ENCODE measurements at regions not wholly inside any gene's neighbourhood (a gene's known extent, or its start where the extent isn't known, plus 50 kb on each side); places are given as distances from the start of the nearest gene placed in this dataset.

DNA sequence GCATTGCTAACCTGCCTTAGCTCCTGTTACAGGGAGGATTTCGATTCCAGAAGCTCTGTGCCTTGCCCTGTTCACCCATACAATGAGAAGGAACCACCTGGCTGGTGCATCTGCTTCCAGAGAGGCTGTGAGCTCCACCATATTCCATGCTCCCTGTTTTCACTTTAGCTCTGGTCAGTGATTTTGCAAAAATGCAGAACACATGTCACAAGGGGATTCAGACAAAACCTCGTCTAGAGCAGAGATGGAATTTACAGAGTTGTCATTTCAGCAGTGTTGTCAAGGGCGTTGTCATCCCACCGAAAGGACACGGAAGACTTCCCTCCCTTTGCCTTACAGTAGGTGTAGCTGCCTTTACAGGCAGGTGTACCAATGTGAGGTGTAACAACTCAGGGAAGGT lies 223.0 kb upstream of the ARID1B start:
- no peak for ATAC-seq
- TF ChIP-seq ZNF70 (CRISPR knock-in tag; IDR thresholded peaks at IDR 0.05) (no peak), PPARA (CRISPR knock-in tag; IDR thresholded peaks at IDR 0.05; ENCODE audit: borderline replicate concordance) (no peak), ISL1 (CRISPR knock-in tag; IDR thresholded peaks at IDR 0.05) (no peak), ARNTL (CRISPR knock-in tag; IDR thresholded peaks at IDR 0.05; ENCODE audit: borderline replicate concordance, low read depth) (no peak), ZNF8 (CRISPR knock-in tag; IDR thresholded peaks at IDR 0.05) (no peak), ZC3H10 (CRISPR knock-in tag; IDR thresholded peaks at IDR 0.05) (no peak), CREB5 (CRISPR knock-in tag; IDR thresholded peaks at IDR 0.05; ENCODE audit: low read depth) (no peak), SNAI2 (CRISPR knock-in tag; IDR thresholded peaks at IDR 0.05) (no peak), ESRRG (CRISPR knock-in tag; IDR thresholded peaks at IDR 0.05) (no peak), CSDC2 (CRISPR knock-in tag; IDR thresholded peaks at IDR 0.05) (no peak), ZFP3 (CRISPR knock-in tag; IDR thresholded peaks at IDR 0.05) (no peak), BACH2 (CRISPR knock-in tag; IDR thresholded peaks at IDR 0.05; ENCODE audit: borderline replicate concordance) (no peak), POU6F1 (CRISPR knock-in tag; IDR thresholded peaks at IDR 0.05; ENCODE audit: borderline replicate concordance, low read depth) (no peak), RARB (CRISPR knock-in tag; IDR thresholded peaks at IDR 0.05) (no peak), TCF4 (CRISPR knock-in tag; IDR thresholded peaks at IDR 0.05; ENCODE audit: borderline replicate concordance) (no peak), ZNF565 (CRISPR knock-in tag; conservative IDR thresholded peaks at IDR 0.05; ENCODE audit: low read depth) (no peak)
- TF ChIP-seq, protein P1, sequence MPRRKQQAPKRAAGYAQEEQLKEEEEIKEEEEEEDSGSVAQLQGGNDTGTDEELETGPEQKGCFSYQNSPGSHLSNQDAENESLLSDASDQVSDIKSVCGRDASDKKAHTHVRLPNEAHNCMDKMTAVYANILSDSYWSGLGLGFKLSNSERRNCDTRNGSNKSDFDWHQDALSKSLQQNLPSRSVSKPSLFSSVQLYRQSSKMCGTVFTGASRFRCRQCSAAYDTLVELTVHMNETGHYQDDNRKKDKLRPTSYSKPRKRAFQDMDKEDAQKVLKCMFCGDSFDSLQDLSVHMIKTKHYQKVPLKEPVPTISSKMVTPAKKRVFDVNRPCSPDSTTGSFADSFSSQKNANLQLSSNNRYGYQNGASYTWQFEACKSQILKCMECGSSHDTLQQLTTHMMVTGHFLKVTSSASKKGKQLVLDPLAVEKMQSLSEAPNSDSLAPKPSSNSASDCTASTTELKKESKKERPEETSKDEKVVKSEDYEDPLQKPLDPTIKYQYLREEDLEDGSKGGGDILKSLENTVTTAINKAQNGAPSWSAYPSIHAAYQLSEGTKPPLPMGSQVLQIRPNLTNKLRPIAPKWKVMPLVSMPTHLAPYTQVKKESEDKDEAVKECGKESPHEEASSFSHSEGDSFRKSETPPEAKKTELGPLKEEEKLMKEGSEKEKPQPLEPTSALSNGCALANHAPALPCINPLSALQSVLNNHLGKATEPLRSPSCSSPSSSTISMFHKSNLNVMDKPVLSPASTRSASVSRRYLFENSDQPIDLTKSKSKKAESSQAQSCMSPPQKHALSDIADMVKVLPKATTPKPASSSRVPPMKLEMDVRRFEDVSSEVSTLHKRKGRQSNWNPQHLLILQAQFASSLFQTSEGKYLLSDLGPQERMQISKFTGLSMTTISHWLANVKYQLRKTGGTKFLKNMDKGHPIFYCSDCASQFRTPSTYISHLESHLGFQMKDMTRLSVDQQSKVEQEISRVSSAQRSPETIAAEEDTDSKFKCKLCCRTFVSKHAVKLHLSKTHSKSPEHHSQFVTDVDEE (CRISPR knock-in tag; IDR thresholded peaks at IDR 0.05): no peak

GRCh38 chr6:156552849-156553248 lies 224.3 kb upstream of the ARID1B start:
- TF ChIP-seq POU6F1 (CRISPR knock-in tag; IDR thresholded peaks at IDR 0.05; ENCODE audit: borderline replicate concordance, low read depth) (no peak), PPARA (CRISPR knock-in tag; IDR thresholded peaks at IDR 0.05; ENCODE audit: borderline replicate concordance) (no peak), CREB5 (CRISPR knock-in tag; IDR thresholded peaks at IDR 0.05; ENCODE audit: low read depth) (no peak), ZNF565 (CRISPR knock-in tag; conservative IDR thresholded peaks at IDR 0.05; ENCODE audit: low read depth) (no peak), CSDC2 (CRISPR knock-in tag; IDR thresholded peaks at IDR 0.05) (no peak), SNAI2 (CRISPR knock-in tag; IDR thresholded peaks at IDR 0.05) (no peak), PATZ1 (CRISPR knock-in tag; IDR thresholded peaks at IDR 0.05; ENCODE audit: borderline replicate concordance) (no peak), ZFP30 (CRISPR knock-in tag; IDR thresholded peaks at IDR 0.05) (no peak), ESRRG (CRISPR knock-in tag; IDR thresholded peaks at IDR 0.05) (no peak), GLIS3 (CRISPR knock-in tag; IDR thresholded peaks at IDR 0.05) (no peak), BACH2 (CRISPR knock-in tag; IDR thresholded peaks at IDR 0.05; ENCODE audit: borderline replicate concordance) (no peak), ISL1 (CRISPR knock-in tag; IDR thresholded peaks at IDR 0.05) (no peak), ARNTL (CRISPR knock-in tag; IDR thresholded peaks at IDR 0.05; ENCODE audit: borderline replicate concordance, low read depth) (no peak)
- TF ChIP-seq, protein P2, sequence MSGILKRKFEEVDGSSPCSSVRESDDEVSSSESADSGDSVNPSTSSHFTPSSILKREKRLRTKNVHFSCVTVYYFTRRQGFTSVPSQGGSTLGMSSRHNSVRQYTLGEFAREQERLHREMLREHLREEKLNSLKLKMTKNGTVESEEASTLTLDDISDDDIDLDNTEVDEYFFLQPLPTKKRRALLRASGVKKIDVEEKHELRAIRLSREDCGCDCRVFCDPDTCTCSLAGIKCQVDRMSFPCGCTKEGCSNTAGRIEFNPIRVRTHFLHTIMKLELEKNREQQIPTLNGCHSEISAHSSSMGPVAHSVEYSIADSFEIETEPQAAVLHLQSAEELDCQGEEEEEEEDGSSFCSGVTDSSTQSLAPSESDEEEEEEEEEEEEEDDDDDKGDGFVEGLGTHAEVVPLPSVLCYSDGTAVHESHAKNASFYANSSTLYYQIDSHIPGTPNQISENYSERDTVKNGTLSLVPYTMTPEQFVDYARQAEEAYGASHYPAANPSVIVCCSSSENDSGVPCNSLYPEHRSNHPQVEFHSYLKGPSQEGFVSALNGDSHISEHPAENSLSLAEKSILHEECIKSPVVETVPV (CRISPR knock-in tag; IDR thresholded peaks at IDR 0.05): no peak
- ATAC-seq: no peak
